Nephron progenitor cell (in vitro differentiated cells): ENCODE measurements at regions not wholly inside any gene's neighbourhood (a gene's known extent, or its start where the extent isn't known, plus 50 kb on each side); places are given as distances from the start of the nearest gene placed in this dataset.

Experiments used
- DNase-seq: peaks from one replicate; pipeline ENCODE4 v3.0.0; 2021
- H3K27ac Mint-ChIP-seq: 2 replicates; pipeline ENCODE4 v1.8.0; 2021; ENCODE audit warnings: mild to moderate bottlenecking, moderate library complexity, mixed read lengths
- H3K27me3 Mint-ChIP-seq: 2 replicates; pipeline ENCODE4 v1.8.0; 2021; ENCODE audit warnings: mild to moderate bottlenecking, low read depth, mixed read lengths; ENCODE audit not compliant: poor library complexity
- H3K36me3 Mint-ChIP-seq: 2 replicates; pipeline ENCODE4 v1.8.0; 2021; ENCODE audit warnings: low read depth, mixed read lengths
- H3K4me1 Mint-ChIP-seq: 2 replicates; pipeline ENCODE4 v1.8.0; 2021; ENCODE audit warnings: mixed read lengths
- H3K4me3 Mint-ChIP-seq: 2 replicates; pipeline ENCODE4 v1.8.0; 2021; ENCODE audit warnings: mild to moderate bottlenecking, moderate library complexity, mixed read lengths
- H3K9me3 Mint-ChIP-seq: 2 replicates; pipeline ENCODE4 v1.8.0; 2021; ENCODE audit warnings: mild to moderate bottlenecking, moderate library complexity, mixed read lengths
- TF ChIP-seq, protein P1 (sequence below): fragments of 200-600 bp; sonication (generic); IDR thresholded peaks from 2 replicates; pipeline ENCODE4 v1.5.0; 2021; ENCODE audit warnings: antibody characterized with exemption

DNA sequence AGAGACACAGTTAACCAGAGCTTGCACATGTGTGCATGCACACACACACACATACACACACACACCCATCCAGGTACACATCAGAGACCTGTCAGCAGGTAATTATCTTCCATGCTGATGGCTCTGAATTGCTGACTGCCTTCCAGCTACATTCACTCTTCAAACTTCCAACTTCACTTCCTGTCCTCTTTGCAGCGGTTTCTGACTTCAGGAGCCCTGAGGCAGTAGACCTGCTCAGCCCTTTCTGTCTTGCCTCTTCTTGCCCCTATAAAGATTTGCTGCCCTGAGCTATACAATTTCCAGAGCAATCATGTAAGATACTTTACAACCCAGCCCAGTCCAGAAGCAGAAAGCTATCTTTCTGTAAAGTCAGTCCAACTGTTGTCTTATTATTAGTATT is 310.2 kb downstream of the FGFR2 start:
- Mint-ChIP-seq H3K4me3 (peak overlapping the region; percentile 1), H3K36me3 (no peaks in the 10 kb centered on the region), H3K27me3 (peaks cover 10% of the 10 kb centered on the region), H3K4me1 (peaks cover 72% of the 10 kb centered on the region), H3K9me3 (no peaks in the 10 kb centered on the region), H3K27ac (no peak overlapping the region)
- TF ChIP-seq, protein P1, sequence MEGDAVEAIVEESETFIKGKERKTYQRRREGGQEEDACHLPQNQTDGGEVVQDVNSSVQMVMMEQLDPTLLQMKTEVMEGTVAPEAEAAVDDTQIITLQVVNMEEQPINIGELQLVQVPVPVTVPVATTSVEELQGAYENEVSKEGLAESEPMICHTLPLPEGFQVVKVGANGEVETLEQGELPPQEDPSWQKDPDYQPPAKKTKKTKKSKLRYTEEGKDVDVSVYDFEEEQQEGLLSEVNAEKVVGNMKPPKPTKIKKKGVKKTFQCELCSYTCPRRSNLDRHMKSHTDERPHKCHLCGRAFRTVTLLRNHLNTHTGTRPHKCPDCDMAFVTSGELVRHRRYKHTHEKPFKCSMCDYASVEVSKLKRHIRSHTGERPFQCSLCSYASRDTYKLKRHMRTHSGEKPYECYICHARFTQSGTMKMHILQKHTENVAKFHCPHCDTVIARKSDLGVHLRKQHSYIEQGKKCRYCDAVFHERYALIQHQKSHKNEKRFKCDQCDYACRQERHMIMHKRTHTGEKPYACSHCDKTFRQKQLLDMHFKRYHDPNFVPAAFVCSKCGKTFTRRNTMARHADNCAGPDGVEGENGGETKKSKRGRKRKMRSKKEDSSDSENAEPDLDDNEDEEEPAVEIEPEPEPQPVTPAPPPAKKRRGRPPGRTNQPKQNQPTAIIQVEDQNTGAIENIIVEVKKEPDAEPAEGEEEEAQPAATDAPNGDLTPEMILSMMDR = no peak
- no peak for DNase-seq

DNA sequence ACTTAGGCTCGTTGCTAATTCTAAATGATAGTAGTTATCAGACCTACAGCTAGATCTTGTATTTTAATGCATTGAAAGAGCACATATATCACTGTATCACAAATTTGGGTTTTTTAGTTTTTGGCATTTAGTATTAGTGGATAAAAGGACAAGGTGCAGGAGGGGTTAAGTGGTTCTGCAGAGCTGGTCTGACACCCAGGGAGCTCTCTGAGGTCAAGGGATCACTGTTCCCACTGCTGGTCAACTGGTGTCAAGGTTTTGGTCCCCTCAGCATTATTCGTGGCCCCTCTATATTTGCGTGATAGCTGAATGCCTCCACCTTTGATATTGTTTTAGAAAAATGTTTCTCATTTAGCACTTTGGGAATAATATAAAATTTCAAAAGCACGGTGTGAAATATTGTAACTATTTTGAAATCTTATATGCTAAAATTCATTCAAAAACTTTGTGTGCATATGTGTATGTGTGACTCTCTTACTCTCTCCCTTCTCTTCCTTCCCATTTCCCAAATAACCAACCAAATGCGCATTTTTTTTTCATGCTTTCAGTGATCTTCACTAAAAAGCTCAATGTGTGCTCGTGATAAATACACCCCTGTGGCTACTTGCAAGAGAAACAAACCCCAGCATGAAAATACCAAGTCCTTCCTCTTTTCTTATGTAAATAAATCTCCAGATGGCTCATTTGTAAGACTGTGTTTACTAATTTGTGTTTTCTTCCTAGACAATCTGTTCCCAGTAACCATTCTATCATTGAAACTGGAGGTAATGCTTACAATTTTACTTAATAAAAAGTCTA is 309.2 kb downstream of the FGFR2 start:
- H3K36me3 Mint-ChIP-seq = no peaks in the 10 kb centered on the region

DNA sequence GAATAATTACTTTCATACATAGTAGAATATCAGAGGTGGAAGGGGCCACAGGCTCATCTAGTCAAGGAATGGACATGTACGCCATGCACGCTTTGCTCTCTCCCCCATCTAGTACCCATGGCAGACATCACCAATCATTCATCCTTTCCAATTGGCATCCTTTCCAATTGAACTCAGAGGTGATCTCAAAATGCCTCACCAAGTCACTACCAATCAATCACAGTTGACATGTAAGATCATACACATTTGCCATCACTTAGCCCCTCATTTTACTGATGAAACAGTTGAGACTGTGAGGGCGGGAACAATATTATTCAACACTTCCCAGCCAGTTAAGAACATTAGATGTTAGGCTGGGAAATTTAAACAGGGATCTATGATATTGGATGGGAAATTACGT is 308.4 kb downstream of the FGFR2 start:
- no peak overlapping the region for H3K4me3 Mint-ChIP-seq
- no peaks in the 10 kb centered on the region for H3K9me3 Mint-ChIP-seq
- TF ChIP-seq, protein P1 = no peak
- H3K36me3 Mint-ChIP-seq = no peaks in the 10 kb centered on the region
- H3K27me3 Mint-ChIP-seq = peaks cover 16% of the 10 kb centered on the region
- no peak for DNase-seq
- H3K4me1 Mint-ChIP-seq = peaks cover 78% of the 10 kb centered on the region
- no peak overlapping the region for H3K27ac Mint-ChIP-seq

More for the DNA sequence above, 309.2 kb downstream of the FGFR2 start:
- no peaks in the 10 kb centered on the region for H3K9me3 Mint-ChIP-seq
- TF ChIP-seq, protein P1 = no peak
- no peak overlapping the region for H3K4me3 Mint-ChIP-seq
- H3K4me1 Mint-ChIP-seq = peaks cover 82% of the 10 kb centered on the region
- no peak for DNase-seq
- no peak overlapping the region for H3K27ac Mint-ChIP-seq
- peaks cover 15% of the 10 kb centered on the region for H3K27me3 Mint-ChIP-seq

DNA sequence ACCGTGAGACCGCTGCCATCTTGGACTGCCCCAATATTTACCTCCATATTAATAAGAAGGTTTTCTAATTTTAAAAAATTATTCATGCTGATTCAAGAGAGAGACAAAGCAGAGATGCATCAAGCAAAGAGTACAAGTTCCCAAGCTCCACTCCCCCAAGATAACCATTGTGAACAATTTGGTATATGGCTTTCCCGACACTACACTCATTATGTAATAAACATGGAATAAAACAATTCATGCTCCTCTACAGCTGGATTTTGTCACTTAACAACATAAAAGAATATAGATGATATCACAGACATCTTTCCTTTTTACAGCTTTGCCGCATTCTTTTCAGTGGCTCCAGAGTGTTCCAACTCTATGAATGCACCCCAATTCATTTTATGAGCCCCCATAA is 307.6 kb downstream of the FGFR2 start:
- no peaks in the 10 kb centered on the region for H3K36me3 Mint-ChIP-seq
- no peaks in the 10 kb centered on the region for H3K9me3 Mint-ChIP-seq
- H3K4me3 Mint-ChIP-seq = no peak overlapping the region
- H3K27ac Mint-ChIP-seq = no peak overlapping the region
- H3K27me3 Mint-ChIP-seq = peaks cover 20% of the 10 kb centered on the region
- DNase-seq = no peak
- TF ChIP-seq, protein P1 = no peak
- H3K4me1 Mint-ChIP-seq = peaks cover 78% of the 10 kb centered on the region

DNA sequence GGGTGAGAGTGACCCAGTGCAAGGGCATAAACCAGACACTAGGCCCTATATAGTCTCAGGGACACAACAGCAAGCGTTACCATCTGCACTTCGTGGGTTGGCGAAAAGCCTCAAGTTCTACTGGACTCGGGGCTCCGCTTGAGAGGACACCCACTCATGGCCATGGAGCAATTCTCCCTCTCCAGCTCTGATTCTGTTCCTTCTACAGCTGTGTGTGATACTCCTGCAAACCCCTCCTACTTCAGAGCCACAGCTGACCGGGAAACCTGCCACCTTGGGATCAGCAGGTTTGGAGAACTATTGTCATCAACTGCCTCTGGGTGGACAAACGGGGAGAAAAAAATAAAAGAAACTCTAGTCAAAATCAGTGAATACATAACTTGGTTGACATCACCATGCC is 306.9 kb downstream of the FGFR2 start:
- Mint-ChIP-seq H3K36me3 (no peaks in the 10 kb centered on the region), H3K4me1 (peaks cover 78% of the 10 kb centered on the region), H3K9me3 (no peaks in the 10 kb centered on the region), H3K4me3 (no peak overlapping the region), H3K27me3 (peaks cover 21% of the 10 kb centered on the region), H3K27ac (no peak overlapping the region)
- TF ChIP-seq, protein P1 = no peak
- no peak for DNase-seq

DNA sequence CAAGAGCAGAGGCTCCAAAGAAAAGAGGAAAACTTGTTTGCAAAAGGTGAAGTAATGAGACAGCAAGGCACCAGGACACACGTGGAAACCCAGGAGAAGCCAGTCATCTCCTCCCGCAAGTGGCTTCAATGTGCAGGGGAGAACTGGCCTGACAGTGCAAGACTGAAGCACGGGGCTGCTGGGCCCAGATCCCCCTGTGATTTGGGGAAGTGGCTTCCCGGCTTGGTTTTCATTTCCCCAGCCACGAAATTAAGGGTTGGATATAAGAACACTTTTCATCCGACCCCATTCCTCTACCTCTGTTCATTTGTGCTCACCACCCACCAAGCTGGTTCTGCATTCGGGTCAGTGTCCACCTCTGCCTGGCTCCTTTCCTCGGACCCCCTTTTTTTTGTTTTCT is 306.4 kb downstream of the FGFR2 start:
- TF ChIP-seq, protein P1 = no peak
- Mint-ChIP-seq H3K36me3 (no peaks in the 10 kb centered on the region), H3K4me3 (no peak overlapping the region), H3K4me1 (peaks cover 76% of the 10 kb centered on the region), H3K9me3 (no peaks in the 10 kb centered on the region), H3K27ac (no peak overlapping the region), H3K27me3 (peaks cover 21% of the 10 kb centered on the region)
- DNase-seq = no peak
